Upper lobe of left lung (tissue), 4 donors: ENCODE measurements at regions not wholly inside any gene's neighbourhood (a gene's known extent, or its start where the extent isn't known, plus 50 kb on each side); places are given as distances from the start of the nearest gene placed in this dataset.

Experiments used
- CTCF ChIP-seq, 6 experiments: fragments of 450-650 bp in 4 of 6; fragments of 200-600 bp in 2 of 6; sonication (generic) in 2 of 6; IDR thresholded peaks; one replicate each; pipeline ENCODE4 v1.5.1; 2016 to 2019; ENCODE audit warnings: antibody characterized with exemption in 6 of 6
- POLR2A ChIP-seq, 4 donors: fragments of 450-650 bp; IDR thresholded peaks; one replicate each; pipeline ENCODE4 v1.5.1; 2016 to 2017; ENCODE audit warnings: antibody characterized with exemption in 4 of 4, mild to moderate bottlenecking in 2 of 4
- POLR2AphosphoS5 ChIP-seq, 2 donors: sonication (generic); formaldehyde crosslinking; IDR thresholded peaks; one replicate each; pipeline ENCODE4 v1.5.1; 2017; ENCODE audit warnings: antibody characterized with exemption in 2 of 2

GRCh38 chr13:105349082-105349723 is 1186.3 kb downstream of the EFNB2 start:
- no peak for TF ChIP-seq POLR2AphosphoS5 (IDR thresholded peaks at IDR 0.05)
- no peak for TF ChIP-seq CTCF (IDR thresholded peaks at IDR 0.05)
- TF ChIP-seq POLR2A (IDR thresholded peaks at IDR 0.05) = no peak
